ENCODE measurements at regions not wholly inside any gene's neighbourhood (a gene's known extent, or its start where the extent isn't known, plus 50 kb on each side); places are given as distances from the start of the nearest gene placed in this dataset.

GRCh38 chr12:127388985-127389384 is 878.0 kb upstream of the TMEM132C start (continued):
- TF ChIP-seq ATF2 (IDR thresholded peaks at IDR 0.05; ENCODE audit: low read length), result no peak
- TF ChIP-seq TBP (IDR thresholded peaks at IDR 0.05; ENCODE audit: low read depth, low read length), result no peak
- TF ChIP-seq POLR2AphosphoS5 (IDR thresholded peaks at IDR 0.05; ENCODE audit: low read depth, low read length), result no peak
- no peak for TF ChIP-seq BCL11A (IDR thresholded peaks at IDR 0.05; ENCODE audit: low read depth in 2 of 2, low read length in 2 of 2)
- no peak for TF ChIP-seq CHD2 (IDR thresholded peaks at IDR 0.05; ENCODE audit: low read length)
- no peak for TF ChIP-seq YY1 (IDR thresholded peaks at IDR 0.05; ENCODE audit: low read depth, low read length)
- no peak for TF ChIP-seq SIN3A (conservative IDR thresholded peaks at IDR 0.05 in 1 of 2, IDR thresholded peaks at IDR 0.05 in 1 of 2; ENCODE audit: low read depth in 1 of 2, low read length in 2 of 2)
- TF ChIP-seq JUN (IDR thresholded peaks at IDR 0.05; ENCODE audit: low read depth, low read length), result no peak
